ENCODE measurements at regions not wholly inside any gene's neighbourhood (a gene's known extent, or its start where the extent isn't known, plus 50 kb on each side); places are given as distances from the start of the nearest gene placed in this dataset.

DNA sequence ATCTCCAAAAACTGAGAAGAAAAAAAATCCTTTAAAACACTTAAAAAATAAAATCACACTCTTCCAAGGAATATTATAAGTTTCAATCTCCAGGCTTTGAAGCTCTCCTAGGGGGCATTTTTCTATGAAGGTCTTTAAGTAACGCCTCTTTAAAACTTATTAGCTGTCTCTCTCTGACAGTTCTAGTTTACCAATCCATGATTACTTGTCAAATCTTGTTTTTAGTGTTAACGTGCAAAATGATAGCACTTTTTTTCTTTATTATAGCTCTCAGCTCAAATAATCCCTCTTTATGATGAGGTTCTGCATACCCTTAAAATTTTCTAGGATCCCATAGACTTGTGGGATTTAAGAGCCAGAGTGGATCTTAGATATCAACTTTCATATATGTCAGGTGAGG, 369.0 kb downstream of the DOK5 start:
- H3K4me3 ChIP-seq (ENCODE audit: insufficient read depth in 1 of 2, low read depth in 1 of 2, low read length in 2 of 2) = no peak overlapping the region
- no peak overlapping the region for H2BK12ac ChIP-seq (ENCODE audit: low read length in 2 of 2)
- no peak overlapping the region for H4K8ac ChIP-seq (ENCODE audit: low read length)
- no peak overlapping the region for H3K4me2 ChIP-seq (ENCODE audit: low read length, poor library complexity, severe bottlenecking)
- no peak overlapping the region for H2BK120ac ChIP-seq (ENCODE audit: low read depth, low read length)
- no peak overlapping the region for H3K14ac ChIP-seq (ENCODE audit: low read length in 2 of 2)
- no peak overlapping the region for H2AFZ ChIP-seq (ENCODE audit: low read depth, low read length)
- H3K36me3 ChIP-seq (ENCODE audit: control insufficient read depth in 1 of 2, insufficient read depth in 2 of 2, low read depth in 1 of 2, low read length in 2 of 2) = no peaks in the 10 kb centered on the region
- no peak overlapping the region for H2AK5ac ChIP-seq (ENCODE audit: low read length, severe bottlenecking)
- H2BK15ac ChIP-seq (ENCODE audit: low read depth, poor library complexity, severe bottlenecking) = no peak overlapping the region
- WGBS = 37% methylated on average over 2 of the region's 2 CpGs
- no peak overlapping the region for H3K18ac ChIP-seq (ENCODE audit: low read depth in 1 of 2, low read length in 2 of 2)
- no peak overlapping the region for H3K4ac ChIP-seq (ENCODE audit: low read depth in 1 of 2, low read length in 2 of 2)
- no peak overlapping the region for H3K9ac ChIP-seq (ENCODE audit: low read length)
- no peaks in the 10 kb centered on the region for H3K79me1 ChIP-seq (replicated peaks; ENCODE audit: low read length, poor library complexity, severe bottlenecking)
- H4K91ac ChIP-seq (ENCODE audit: low read length) = no peak overlapping the region
- no peak overlapping the region for H3K27ac ChIP-seq (ENCODE audit: low read length, poor library complexity, severe bottlenecking)
- no peak overlapping the region for H3K23ac ChIP-seq (ENCODE audit: low read length in 2 of 2)
- H2BK5ac ChIP-seq (ENCODE audit: low read depth, low read length, poor library complexity, severe bottlenecking) = no peak overlapping the region
- no peaks in the 10 kb centered on the region for H3K27me3 ChIP-seq (ENCODE audit: control insufficient read depth in 1 of 2, insufficient read depth in 1 of 2, low read length in 2 of 2)
- no peaks in the 10 kb centered on the region for H3K4me1 ChIP-seq (ENCODE audit: control insufficient read depth, insufficient read depth, low read depth, low read length)
- no peak for DNase-seq
- peaks cover 2% of the 10 kb centered on the region for H3K9me3 ChIP-seq (ENCODE audit: control insufficient read depth, low read length)

DNA sequence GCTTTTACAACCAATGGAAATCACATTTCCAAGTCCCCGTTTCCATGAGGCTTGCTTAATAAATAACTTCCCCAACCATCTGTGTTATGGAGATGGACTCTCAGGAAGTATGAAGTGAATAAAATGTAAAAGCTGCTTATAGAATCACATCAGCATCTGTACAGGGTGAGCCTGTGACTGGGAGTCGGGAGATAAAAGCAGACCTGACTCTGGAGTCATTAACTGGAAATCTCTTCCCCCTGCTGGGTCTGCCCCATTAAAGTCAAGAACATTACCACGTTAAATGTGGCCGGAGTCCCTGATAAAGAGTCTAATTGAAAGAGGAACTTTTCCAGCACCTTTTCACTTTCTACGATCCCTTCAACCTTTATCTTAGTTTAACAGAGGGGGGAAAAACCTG, 368.5 kb downstream of the DOK5 start:
- H3K23ac ChIP-seq (ENCODE audit: low read length in 2 of 2) = no peak overlapping the region
- 22% methylated on average over 1 of the region's 5 CpGs for WGBS

DNA sequence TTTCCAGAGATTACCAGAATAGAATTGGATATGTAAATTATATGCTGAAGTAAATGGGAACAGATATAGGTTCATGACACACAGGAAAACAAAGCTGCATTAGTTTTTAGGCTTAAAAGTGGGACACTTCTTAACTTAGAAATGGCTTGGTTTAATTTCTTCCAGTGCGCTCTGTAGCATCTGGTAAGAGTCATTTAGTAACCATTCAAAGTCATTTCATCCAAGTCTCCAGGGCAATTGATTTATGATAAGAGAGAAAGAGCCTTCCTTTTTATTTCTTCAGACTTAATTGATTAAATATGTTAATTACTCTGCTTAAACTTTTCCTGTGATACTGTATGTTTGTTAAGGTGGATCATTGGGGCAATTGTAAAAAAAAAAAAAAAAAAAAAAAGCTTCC, 368.0 kb downstream of the DOK5 start:
- Histone ChIP-seq H3K9me3 (ENCODE audit: control insufficient read depth, low read length) (peaks cover 2% of the 10 kb centered on the region), H2BK15ac (ENCODE audit: low read depth, poor library complexity, severe bottlenecking) (no peak overlapping the region), H4K8ac (ENCODE audit: low read length) (no peak overlapping the region), H4K91ac (ENCODE audit: low read length) (no peak overlapping the region), H3K79me1 (replicated peaks; ENCODE audit: low read length, poor library complexity, severe bottlenecking) (no peaks in the 10 kb centered on the region), H3K4me3 (ENCODE audit: insufficient read depth in 1 of 2, low read depth in 1 of 2, low read length in 2 of 2) (no peak overlapping the region), H3K4me2 (ENCODE audit: low read length, poor library complexity, severe bottlenecking) (no peak overlapping the region), H2BK120ac (ENCODE audit: low read depth, low read length) (no peak overlapping the region), H3K36me3 (ENCODE audit: control insufficient read depth in 1 of 2, insufficient read depth in 2 of 2, low read depth in 1 of 2, low read length in 2 of 2) (no peaks in the 10 kb centered on the region), H3K4ac (ENCODE audit: low read depth in 1 of 2, low read length in 2 of 2) (no peak overlapping the region), H2BK12ac (ENCODE audit: low read length in 2 of 2) (no peak overlapping the region), H2BK5ac (ENCODE audit: low read depth, low read length, poor library complexity, severe bottlenecking) (no peak overlapping the region), H3K27ac (ENCODE audit: low read length, poor library complexity, severe bottlenecking) (no peak overlapping the region), H3K14ac (ENCODE audit: low read length in 2 of 2) (no peak overlapping the region), H2AFZ (ENCODE audit: low read depth, low read length) (no peak overlapping the region), H3K4me1 (ENCODE audit: control insufficient read depth, insufficient read depth, low read depth, low read length) (no peaks in the 10 kb centered on the region), H3K23ac (ENCODE audit: low read length in 2 of 2) (no peak overlapping the region), H3K18ac (ENCODE audit: low read depth in 1 of 2, low read length in 2 of 2) (no peak overlapping the region), H3K9ac (ENCODE audit: low read length) (no peak overlapping the region), H3K27me3 (ENCODE audit: control insufficient read depth in 1 of 2, insufficient read depth in 1 of 2, low read length in 2 of 2) (no peaks in the 10 kb centered on the region), H2AK5ac (ENCODE audit: low read length, severe bottlenecking) (no peak overlapping the region)
- no peak for DNase-seq
- no CpG with 5 or more reads among the region's 1 CpG for WGBS

More for the DNA sequence above, 368.5 kb downstream of the DOK5 start:
- Histone ChIP-seq H3K4me2 (ENCODE audit: low read length, poor library complexity, severe bottlenecking) (no peak overlapping the region), H3K9ac (ENCODE audit: low read length) (no peak overlapping the region), H3K4ac (ENCODE audit: low read depth in 1 of 2, low read length in 2 of 2) (no peak overlapping the region), H3K14ac (ENCODE audit: low read length in 2 of 2) (no peak overlapping the region), H2BK12ac (ENCODE audit: low read length in 2 of 2) (no peak overlapping the region), H3K27ac (ENCODE audit: low read length, poor library complexity, severe bottlenecking) (no peak overlapping the region), H2BK120ac (ENCODE audit: low read depth, low read length) (no peak overlapping the region), H4K8ac (ENCODE audit: low read length) (no peak overlapping the region), H3K4me3 (ENCODE audit: insufficient read depth in 1 of 2, low read depth in 1 of 2, low read length in 2 of 2) (no peak overlapping the region), H4K91ac (ENCODE audit: low read length) (no peak overlapping the region), H2AK5ac (ENCODE audit: low read length, severe bottlenecking) (no peak overlapping the region), H3K27me3 (ENCODE audit: control insufficient read depth in 1 of 2, insufficient read depth in 1 of 2, low read length in 2 of 2) (no peaks in the 10 kb centered on the region), H3K79me1 (replicated peaks; ENCODE audit: low read length, poor library complexity, severe bottlenecking) (no peaks in the 10 kb centered on the region), H3K9me3 (ENCODE audit: control insufficient read depth, low read length) (peaks cover 2% of the 10 kb centered on the region), H2BK15ac (ENCODE audit: low read depth, poor library complexity, severe bottlenecking) (no peak overlapping the region), H2AFZ (ENCODE audit: low read depth, low read length) (no peak overlapping the region), H3K36me3 (ENCODE audit: control insufficient read depth in 1 of 2, insufficient read depth in 2 of 2, low read depth in 1 of 2, low read length in 2 of 2) (no peaks in the 10 kb centered on the region), H3K18ac (ENCODE audit: low read depth in 1 of 2, low read length in 2 of 2) (no peak overlapping the region), H3K4me1 (ENCODE audit: control insufficient read depth, insufficient read depth, low read depth, low read length) (no peaks in the 10 kb centered on the region), H2BK5ac (ENCODE audit: low read depth, low read length, poor library complexity, severe bottlenecking) (no peak overlapping the region)
- DNase-seq = no peak

DNA sequence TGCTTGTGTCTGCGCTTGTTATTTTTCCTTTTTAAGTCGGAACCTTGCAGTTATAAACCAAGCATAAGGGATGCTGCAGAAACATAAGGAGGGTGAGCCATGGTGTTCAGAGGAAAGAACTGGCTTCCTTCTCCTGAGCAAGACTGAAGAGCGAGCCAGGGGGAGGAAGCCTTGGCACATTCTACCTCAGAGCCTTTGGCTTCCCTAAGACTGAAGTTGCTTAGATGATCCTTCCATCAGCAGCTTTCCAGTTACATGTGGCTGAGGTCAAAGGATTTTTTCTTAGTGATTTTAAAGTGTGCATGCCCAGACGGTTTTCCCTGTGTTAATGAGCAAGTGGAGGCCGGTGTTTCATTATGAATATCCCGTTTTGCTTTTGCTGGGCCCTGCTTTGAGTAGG, 363.8 kb downstream of the DOK5 start:
- DNase-seq = no peak
- Histone ChIP-seq H3K36me3 (ENCODE audit: control insufficient read depth in 1 of 2, insufficient read depth in 2 of 2, low read depth in 1 of 2, low read length in 2 of 2) (no peaks in the 10 kb centered on the region), H2AK5ac (ENCODE audit: low read length, severe bottlenecking) (no peak overlapping the region), H2BK120ac (ENCODE audit: low read depth, low read length) (no peak overlapping the region), H3K4me3 (ENCODE audit: insufficient read depth in 1 of 2, low read depth in 1 of 2, low read length in 2 of 2) (no peak overlapping the region), H3K27ac (ENCODE audit: low read length, poor library complexity, severe bottlenecking) (no peak overlapping the region), H3K27me3 (ENCODE audit: control insufficient read depth in 1 of 2, insufficient read depth in 1 of 2, low read length in 2 of 2) (no peaks in the 10 kb centered on the region), H3K4me1 (ENCODE audit: control insufficient read depth, insufficient read depth, low read depth, low read length) (no peaks in the 10 kb centered on the region), H4K8ac (ENCODE audit: low read length) (no peak overlapping the region), H3K9ac (ENCODE audit: low read length) (no peak overlapping the region), H2BK12ac (ENCODE audit: low read length in 2 of 2) (no peak overlapping the region), H2BK5ac (ENCODE audit: low read depth, low read length, poor library complexity, severe bottlenecking) (no peak overlapping the region), H2BK15ac (ENCODE audit: low read depth, poor library complexity, severe bottlenecking) (no peak overlapping the region), H3K14ac (ENCODE audit: low read length in 2 of 2) (no peak overlapping the region), H3K4ac (ENCODE audit: low read depth in 1 of 2, low read length in 2 of 2) (no peak overlapping the region), H3K4me2 (ENCODE audit: low read length, poor library complexity, severe bottlenecking) (no peak overlapping the region), H3K79me1 (replicated peaks; ENCODE audit: low read length, poor library complexity, severe bottlenecking) (no peaks in the 10 kb centered on the region), H3K9me3 (ENCODE audit: control insufficient read depth, low read length) (no peaks in the 10 kb centered on the region), H4K91ac (ENCODE audit: low read length) (no peak overlapping the region), H3K18ac (ENCODE audit: low read depth in 1 of 2, low read length in 2 of 2) (no peak overlapping the region), H2AFZ (ENCODE audit: low read depth, low read length) (no peak overlapping the region), H3K23ac (ENCODE audit: low read length in 2 of 2) (no peak overlapping the region)
- 62% methylated on average over 5 of the region's 6 CpGs for WGBS

All from mesenchymal stem cell (in vitro differentiated cells and primary cell).